GM18909 (cell line): ENCODE measurements at regions not wholly inside any gene's neighbourhood (a gene's known extent, or its start where the extent isn't known, plus 50 kb on each side); places are given as distances from the start of the nearest gene placed in this dataset.

Experiments used
- ATAC-seq: cut with Tn5 transposase; IDR thresholded peaks from one replicate; pipeline ENCODE4 v1.9.1; 2021; ENCODE audit warnings: mild to moderate bottlenecking; ENCODE audit not compliant: unreplicated experiment, poor library complexity

DNA sequence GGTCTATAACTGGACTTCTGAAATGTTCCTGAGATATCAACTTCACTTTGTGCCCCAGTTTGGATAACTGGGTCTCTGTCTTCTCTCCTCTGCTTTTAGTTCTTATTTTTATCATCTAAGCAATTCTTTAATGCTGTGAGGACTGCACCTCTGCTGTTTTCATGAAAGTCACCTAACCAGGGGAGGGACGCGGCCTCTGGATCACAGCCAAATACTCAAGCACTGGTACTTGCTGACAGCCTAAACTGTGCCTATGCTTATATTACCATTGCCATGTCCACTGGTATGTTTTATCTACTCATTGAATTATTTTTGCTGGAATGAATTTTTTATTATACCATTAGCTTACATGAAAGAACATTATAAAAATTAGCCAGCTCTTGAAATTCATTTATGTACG is 674.0 kb downstream of the DMRTA1 start:
- ATAC-seq = no peak

DNA sequence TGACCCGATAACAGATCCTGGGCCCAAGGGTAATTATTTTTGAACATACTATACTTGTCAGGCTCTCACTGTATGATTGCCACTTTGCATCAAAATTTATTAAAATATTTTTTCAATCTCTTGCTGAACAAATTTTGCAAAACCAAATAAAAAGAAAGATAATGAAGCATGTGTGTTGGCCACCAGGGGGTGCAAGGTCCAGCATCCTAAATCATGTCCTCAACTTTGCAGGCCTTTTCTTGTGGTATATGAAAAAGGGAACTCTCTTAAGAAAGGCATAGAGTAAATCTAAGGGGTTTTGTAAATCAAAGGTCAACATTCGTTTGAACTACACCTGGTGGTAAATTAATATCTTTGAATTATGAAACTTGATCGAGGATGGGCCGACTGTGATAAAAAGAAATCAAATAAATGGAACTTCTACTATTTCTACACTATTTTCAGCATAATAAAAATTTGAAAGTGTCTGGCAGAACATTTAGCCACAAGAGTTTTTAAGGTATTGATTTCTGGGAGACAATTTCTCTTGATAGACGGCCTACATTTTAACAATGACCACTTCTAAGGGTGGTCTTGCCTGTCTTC is 676.5 kb downstream of the DMRTA1 start:
- ATAC-seq = no peak

DNA sequence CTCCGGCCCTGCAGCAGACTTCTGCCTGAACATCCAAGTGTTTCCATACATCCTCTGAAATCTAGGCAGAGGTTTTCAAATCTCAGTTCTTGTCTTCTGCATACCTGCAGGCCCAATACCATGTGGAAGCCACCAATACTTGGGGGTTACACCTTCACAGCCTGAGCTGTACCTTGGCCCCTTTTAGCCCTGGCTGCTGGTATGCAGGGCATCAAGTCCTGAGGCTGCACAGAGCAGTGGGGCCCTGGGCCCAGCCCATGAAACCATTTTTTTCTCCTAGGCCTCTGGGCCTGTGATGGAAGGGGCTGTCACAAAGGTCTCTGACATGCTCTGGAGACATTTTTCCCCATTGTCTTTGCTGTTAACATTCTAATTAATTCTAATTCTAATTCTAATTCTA is 680.6 kb downstream of the ELAVL2 start:
- no peak for ATAC-seq

DNA sequence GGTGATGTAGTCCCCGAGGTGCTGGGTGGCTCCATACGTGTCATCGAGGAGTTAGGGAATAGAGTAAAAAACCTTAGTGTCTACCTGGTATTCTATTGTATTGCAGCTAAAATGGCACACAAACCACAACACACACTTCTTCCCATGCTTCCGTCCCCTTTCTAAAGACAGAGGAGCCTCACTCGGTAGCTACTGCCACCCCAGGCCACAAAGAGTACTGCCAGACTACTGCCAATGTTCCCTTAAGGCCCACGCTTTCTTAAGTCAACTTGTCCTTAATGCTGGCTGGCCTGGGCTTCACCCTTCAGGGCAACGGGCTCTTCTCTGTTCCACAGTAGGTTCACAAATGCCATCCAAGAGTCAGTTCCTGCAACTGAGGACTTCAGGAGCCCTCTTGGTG is 673.0 kb downstream of the ELAVL2 start:
- no peak for ATAC-seq

DNA sequence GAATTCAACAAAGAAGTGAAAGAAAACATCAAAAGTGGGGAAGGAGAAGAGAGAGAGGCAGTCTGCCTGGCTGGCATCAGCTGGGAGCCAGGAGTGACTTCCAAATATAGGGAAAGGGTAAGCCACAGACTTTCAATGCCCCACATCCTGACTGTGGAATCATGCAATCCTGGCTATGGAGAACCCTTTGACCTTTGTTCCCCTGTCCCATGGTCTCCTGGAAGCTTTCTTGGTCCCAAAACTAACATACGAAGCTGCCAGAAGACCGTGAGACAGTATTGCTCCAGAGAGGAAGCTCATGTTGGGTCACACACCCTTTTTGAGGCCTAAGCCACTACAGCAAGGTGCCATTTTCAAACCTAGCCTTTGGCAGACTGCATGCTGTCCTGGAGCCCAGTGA is 665.5 kb downstream of the ELAVL2 start:
- no peak for ATAC-seq

DNA sequence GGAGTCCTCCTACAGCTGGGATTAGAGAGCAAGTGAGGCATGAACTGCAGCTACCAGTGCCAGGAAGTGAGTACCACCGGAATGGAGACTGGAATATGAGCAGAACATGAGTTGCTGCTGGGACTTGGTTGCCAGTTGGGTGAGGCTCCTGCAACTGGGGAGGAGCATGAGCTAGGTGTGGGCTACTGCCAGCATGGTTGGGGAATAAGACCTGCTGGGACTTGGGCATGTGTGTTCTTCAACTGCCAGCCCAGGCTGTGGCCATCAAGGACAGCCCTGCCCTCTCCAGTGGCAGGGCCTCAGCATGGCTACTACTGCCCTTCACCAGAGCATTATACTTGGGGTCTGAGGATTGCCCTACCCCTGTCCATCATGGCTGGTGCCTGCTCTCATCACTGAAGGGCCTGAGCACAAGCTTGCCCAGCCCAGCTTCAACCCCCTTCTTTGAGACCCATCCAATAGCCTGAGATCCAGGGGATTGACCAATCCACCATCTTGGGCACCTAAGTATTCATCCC is 665.0 kb downstream of the ELAVL2 start:
- no peak for ATAC-seq

DNA sequence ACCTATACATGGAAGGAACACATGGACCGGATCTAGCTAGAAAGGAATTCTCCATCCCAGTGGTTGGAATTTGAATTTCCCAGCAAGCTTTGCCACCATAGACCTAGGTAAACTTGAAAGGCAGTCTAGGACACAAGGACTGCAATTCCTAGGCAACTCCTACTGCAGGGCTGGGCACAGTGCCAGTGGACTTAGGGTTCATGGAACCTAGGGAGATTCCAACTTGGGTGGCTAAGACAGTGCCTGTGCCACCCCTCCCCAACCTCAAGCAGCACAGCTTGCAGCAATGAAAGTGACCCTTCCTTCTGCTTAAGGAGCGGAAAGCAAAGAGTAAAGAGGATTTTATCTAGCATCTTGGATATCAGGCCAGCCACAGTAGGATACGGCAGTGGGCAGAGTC is 663.3 kb downstream of the ELAVL2 start:
- ATAC-seq = no peak

DNA sequence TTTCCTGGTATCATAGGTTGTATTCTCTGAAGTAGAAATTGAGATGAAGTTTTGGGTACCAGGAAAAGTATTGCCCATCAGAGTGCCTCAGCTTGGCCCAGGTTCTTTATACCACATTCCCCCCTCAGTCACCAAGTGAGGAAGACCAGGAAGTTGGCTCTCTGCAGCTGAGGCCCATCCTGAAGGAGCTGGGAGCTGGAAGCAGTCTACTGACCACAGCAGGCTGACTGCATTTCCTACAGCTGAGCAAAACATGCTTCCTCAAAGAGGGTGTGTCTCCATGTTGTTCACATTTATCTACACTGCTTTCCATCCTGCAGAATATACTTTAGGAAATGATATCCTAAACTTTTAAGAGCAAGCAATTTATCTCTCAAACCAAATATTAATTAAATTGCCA is 654.6 kb downstream of the ELAVL2 start:
- ATAC-seq = no peak

DNA sequence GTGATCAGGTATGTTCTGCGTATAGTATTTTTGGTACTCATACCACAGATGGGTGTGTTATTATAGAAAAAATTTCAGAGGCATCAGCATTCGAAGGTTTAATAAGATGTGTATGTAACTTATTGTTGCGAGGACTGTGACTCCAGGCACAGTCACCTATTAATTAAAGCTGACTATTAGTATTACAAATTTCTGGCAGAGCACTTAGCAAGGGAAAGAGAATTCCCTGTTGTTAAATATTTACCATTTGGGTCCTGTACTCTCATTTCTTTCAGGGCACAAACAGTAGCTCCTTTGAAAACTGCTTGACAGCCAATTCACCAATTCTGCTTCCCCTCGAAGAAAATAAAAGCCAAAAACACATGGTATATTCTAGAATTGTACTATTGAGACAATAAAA is 653.8 kb downstream of the ELAVL2 start:
- ATAC-seq = no peak

DNA sequence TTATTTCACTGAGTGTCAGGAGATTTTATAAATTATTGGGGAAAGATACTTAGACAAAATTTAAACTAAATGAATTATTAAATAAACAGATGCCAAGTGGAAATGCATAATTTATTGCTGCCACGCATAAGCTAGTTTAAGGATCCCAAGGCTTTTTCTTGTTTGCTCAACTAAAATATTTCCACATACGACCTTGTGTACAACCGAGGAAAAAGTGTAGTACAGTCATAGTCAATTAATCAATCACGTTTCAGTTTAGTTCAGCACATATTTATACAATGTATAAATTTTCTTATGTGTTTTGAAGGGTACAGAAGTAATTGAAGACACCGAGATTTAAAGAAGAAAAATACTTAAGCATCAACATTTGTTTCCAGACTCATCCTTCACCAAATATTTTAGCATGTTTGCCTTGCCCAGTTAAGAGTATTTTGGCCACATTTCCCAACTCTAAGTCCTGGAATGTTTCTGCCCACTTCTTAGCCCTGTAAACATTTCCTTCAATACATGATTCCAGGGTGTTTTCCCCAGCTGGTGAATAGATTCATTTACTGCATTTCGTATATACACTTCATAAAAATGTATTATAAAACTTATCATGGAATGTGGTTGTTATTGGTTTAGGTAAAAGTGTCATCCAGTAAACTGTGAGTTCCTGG is 652.9 kb downstream of the ELAVL2 start:
- no peak for ATAC-seq

DNA sequence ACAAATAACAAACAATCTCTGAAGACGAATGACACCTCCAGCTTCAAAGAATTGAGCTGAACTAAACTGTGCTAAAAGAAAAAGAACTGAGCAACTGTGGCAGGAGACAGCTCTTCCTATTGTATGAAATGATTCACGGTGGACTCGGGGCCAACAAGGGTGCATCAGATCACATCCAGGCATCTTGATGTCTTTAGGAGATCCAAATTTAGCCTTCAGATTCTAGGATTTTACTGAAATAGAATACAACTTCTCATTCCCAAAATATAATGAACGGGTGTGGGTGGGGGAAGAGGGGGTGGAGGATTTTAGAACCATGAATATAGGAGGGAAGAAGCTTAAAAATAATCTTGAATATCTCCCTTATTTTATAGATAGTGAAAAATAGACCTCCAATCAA is 631.8 kb downstream of the ELAVL2 start:
- ATAC-seq = no peak

DNA sequence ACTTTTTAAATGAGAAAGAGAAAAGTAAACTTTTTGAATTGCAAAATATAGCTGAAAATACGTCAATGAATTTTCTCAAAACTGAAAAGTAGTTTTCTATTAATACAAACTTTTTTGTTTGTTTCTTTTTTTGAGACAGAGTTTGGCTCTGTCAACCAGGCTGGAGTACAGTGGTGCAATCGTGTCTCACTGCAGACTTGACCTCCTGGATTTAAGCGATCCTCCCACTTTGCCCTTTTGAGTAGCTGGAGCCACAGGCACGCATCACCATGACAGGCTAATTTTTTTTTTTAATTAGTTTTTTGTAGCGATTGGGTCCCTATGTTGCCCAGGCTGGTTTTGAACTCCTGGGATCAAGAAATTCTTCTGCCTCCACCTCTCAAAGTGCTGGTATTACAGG is 610.4 kb downstream of the ELAVL2 start:
- no peak for ATAC-seq

DNA sequence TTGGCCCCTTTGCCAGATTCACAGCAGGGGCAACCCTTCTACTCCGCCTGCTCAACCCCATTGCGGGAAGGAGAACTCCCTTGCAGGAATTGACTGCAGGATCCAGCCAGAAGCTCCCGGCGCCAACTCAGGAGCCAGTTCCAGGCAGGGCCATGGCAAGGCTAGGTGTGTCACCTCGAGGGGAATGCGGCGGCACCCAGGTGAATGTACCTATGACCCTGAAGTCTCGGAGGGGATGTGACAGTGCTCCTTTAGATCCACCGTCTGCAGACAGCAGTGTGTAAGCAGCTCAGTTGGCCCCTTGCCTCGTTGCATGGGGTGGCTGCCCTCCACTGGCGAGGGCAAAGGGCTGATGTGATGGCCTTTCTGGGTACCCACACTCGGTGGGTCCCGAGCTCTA is 606.6 kb downstream of the ELAVL2 start:
- no peak for ATAC-seq

DNA sequence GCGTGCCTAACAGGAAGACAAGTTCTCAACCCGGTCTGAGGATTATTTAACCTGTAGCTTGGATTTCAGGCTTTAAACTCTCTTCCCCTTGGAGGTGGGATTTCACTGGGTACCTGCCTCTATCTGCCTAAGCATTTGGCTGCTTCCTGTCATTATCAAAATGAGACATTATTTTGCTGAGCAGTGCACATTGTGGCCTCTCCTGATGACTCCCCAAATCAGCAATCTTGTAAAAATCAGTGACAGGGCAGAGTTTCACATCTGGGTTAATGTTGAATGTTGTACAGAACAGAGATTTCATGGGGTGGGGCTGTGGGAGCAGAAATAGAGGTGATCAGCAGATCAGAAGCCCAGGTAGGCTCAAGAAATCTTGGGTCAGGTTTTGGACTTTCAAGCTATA is 605.9 kb downstream of the ELAVL2 start:
- no peak for ATAC-seq

DNA sequence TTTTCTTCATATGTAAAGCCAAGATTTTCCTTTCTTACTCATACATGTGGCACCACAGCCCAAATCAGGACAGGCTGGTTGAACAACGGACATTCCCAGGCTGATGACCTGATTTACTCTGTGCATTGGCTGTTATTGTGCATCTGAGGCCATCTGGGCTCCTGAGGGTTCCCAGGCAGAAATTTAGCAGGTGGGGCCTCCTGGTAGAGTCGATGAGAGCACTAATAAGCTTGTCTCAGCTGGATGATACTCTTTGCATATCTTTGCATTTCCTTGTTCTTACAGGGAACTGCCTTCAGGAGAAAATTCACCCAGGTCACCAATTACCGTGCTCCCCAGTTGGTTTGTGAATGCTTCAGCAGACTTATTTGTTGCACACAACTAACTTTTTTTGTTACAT is 605.1 kb downstream of the ELAVL2 start:
- no peak for ATAC-seq

DNA sequence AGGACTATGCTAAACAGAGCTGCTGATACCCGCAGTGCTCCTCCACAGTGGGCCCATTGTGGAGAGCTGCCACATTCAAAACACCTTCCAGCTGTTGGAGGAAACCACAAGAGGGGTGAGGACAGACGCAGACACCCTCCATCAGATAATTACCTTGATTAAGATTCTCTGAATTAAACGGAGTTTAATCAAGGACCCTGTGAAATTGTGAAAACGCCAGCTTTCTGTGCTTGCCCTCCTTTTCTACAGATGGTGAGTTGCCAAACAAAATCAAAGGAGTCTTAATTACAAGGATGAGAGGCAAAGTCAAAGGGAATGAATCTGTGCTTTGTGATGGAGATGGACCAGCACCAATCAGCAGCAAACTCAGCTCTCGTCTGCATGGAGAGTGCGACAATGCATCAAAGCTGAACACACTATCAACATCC is 596.1 kb downstream of the ELAVL2 start:
- ATAC-seq = no peak

DNA sequence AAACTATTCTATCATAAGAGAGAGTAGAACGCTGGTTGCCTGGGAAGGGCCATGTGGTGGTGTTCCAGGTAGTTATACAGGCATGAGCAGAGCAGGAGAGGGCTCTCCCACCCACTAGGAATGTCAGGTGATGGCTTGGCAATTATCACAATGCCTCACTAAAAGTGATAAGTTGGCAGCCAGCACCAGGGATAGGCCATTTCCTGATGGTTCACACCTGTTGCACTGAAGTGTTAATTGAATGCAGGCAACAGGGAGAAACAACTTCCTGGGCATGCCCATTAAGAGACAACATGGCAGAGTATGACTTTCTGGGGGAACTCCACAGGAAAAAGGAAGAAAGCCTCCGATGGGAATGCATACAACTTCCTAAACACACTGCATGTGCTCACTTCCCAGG is 593.2 kb downstream of the ELAVL2 start:
- no peak for ATAC-seq

DNA sequence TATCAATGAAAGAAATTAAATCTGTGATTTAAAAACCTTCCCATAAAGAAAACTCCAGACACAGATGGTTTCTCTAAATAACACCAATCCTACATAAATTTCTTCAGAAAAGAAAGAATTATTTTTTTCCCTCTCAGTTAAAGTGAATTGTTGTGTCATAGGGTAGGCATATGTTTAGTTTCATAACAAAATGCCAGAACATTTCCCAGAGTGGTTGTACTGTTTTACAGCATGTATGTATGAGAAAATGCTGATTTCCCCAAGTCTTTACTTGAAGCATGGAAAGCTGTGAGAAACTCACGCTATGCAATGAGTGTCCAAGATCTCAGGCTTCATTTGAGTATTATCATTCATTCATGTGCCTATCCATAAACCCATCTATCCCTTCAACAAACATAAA is 582.5 kb downstream of the ELAVL2 start:
- no peak for ATAC-seq

DNA sequence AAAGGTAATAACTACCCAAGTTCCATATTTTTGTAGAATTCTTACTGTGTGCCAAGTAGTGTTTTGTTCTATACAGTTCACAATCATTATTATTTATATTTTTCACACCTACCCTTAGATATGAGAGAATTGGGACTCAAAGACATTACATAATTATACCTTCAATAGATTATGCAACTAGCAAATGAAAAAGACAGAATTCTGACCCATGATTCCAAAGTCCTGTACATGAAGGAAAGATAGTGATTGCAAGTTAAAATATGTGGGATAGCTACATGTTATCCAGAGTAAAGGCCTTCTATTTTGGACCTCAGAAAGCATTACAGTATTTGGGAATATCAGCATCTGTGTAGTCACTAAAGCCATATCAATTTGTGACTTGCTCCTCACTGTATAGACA is 581.0 kb downstream of the ELAVL2 start:
- no peak for ATAC-seq

DNA sequence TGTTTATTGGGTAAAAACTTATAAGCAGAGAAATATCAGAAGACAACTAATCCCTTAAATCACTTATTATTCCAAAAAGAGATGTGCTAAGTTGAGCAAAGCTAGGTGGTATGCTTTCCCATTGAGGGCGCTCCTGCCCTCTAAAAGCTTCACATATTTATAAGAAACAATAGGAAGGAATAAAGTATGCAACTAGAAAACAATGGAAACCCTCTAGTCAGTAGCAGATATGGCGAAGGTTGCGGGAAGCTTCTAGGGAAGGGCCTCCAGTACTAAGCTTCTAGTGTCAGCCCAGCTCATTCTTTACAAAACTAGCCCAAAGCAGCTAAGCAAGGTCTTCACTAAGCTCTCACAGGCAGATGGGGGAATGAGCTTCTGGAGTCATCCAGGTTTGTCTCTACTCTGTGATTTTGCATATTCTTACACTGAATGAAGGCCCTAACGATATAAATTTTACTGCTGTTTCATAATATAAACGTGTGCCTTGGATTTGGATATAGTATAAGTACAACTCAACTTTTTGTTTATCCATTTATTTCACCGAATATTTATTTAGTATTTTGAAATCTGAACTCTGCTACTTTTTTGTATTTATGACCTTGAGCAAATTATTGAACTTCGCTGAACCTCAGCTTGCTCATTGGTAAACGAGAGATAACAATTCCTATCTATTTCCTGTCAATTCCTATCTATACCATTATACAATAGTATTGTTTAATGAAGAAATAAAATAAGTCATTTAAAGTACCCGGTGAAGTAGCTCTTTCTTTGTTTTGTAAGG is 571.4 kb downstream of the ELAVL2 start:
- no peak for ATAC-seq

DNA sequence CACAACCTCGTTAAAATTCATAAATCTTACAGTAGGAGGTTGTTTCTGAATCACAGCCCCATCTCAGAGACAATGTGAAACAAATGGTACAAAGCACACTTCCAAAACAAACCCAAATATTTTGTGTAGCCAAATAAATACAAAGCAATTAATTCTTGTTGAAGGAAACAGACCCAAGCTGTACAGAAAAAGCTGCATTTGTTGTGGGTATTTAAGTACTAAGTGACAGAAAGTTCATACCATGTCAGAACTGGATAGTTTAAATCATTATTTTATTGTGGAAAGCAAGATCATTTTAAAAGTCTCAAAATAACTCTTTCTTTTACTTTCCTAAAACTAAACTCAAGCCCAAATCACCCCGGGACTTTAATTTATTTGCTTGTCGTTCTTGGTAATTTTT is 570.7 kb downstream of the ELAVL2 start:
- ATAC-seq = no peak

DNA sequence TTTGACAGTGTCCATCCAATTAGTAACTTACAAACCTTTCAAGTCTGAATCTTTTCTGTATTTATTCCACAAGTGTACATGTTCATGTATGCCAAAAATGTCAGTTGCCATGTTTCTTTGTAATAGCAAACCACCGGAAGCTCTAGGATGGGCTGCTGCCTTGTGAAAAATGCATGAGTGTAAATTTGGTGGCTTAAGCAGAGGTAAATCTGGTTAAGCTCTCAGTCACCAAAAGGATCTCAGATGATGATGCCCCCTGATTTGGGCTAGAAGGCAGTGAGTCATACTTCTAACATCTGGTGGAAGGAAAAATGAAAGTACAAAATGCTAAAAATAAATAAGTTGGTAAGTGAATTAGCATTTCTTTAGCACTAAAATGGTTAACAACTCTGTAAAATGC is 567.5 kb downstream of the ELAVL2 start:
- ATAC-seq = no peak
